ENCODE measurements at regions not wholly inside any gene's neighbourhood (a gene's known extent, or its start where the extent isn't known, plus 50 kb on each side); places are given as distances from the start of the nearest gene placed in this dataset.

DNA sequence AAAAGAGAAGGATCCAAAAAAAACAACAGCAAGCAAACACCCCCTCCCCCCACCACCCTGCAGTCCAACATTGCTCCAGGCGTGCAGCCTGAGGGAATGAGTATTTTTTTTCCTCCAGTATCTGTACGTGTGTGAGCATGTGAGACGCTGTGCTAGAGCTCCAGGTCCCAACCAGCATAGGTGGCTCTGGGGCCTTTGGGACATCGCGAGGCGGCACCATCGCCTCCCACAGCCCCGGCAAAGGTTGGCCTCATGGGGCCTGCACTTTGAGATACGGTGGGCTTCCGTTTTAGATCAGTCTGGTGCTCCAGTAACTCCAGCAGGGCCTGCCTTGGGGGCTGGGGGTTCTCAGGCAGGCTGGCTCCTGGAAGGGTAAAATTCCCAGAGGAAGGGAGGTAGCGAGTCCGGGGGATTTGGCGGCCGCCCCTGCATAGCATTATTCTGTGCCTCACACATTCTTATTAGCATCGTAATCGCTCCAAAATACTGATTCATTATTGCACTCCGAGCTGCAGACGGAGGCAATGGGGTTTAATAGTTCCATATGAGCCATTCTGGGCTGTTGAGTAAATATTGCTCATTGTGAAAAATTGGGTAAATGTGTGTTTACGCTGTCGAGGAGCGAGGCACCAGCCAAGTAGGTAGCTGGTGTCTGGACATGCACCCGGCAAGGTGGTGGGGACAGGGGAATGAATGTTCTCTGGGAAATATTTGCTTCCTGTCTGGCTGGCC, 143.1 kb upstream of the MYL2 start:
- intact Hi-C loops (cut with DNase I), result no loop called here
- Histone ChIP-seq H3K36me3 (no peaks in the 10 kb centered on the region), H3K4me1 (no peaks in the 10 kb centered on the region), H3K4me3 (no peak overlapping the region), H3K27me3 (peaks cover 0 to 3% (median 0%) of the 10 kb centered on the region in 3 donors), H3K9me3 (no peaks in the 10 kb centered on the region), H3K27ac (no peak overlapping the region)
- TF ChIP-seq EP300 (IDR thresholded peaks at IDR 0.05) (no peak), POLR2AphosphoS5 (IDR thresholded peaks at IDR 0.05) (no peak), POLR2A (IDR thresholded peaks at IDR 0.05) (no peak)
- TF ChIP-seq, protein P1, sequence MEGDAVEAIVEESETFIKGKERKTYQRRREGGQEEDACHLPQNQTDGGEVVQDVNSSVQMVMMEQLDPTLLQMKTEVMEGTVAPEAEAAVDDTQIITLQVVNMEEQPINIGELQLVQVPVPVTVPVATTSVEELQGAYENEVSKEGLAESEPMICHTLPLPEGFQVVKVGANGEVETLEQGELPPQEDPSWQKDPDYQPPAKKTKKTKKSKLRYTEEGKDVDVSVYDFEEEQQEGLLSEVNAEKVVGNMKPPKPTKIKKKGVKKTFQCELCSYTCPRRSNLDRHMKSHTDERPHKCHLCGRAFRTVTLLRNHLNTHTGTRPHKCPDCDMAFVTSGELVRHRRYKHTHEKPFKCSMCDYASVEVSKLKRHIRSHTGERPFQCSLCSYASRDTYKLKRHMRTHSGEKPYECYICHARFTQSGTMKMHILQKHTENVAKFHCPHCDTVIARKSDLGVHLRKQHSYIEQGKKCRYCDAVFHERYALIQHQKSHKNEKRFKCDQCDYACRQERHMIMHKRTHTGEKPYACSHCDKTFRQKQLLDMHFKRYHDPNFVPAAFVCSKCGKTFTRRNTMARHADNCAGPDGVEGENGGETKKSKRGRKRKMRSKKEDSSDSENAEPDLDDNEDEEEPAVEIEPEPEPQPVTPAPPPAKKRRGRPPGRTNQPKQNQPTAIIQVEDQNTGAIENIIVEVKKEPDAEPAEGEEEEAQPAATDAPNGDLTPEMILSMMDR (IDR thresholded peaks at IDR 0.05), result no peak
- no peak for DNase-seq
- 80 to 88% methylated on average over 22 of the region's 22 CpGs for WGBS, 2 donors

DNA sequence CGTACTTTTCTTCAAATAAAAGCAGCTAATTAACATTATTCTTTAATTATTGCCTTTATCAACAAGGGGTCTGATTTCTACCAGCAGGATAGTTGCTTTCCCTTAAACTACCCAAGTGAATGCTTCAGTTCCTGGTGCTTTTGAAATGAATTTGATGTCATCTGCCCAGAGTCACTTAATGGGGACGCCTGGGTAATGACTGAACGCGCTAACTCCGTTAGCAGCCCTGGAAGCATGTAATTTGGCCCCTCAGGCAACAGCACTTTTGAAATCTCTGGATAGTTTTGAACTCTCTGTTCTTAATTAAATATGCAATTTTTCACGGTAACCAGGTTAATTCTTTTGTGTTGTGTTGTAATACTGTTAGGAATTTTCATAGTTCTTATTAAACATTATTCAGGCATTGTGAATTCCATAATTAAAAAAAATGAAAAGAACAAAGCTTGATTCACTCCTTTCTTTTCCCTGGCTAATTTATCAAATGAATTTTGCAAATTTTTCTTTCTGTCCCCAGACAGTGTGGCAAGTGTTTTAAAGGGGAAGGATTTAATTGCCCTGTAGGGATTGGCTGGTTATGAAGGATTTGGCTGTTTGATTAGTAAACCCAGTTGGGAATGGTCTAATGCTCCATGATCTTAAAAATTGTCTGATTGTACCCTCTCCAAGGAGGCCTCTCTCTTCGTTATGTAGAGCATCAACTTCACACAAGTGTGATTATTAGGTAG, 137.5 kb upstream of the MYL2 start:
- no peak for TF ChIP-seq POLR2A (IDR thresholded peaks at IDR 0.05)
- TF ChIP-seq EP300 (IDR thresholded peaks at IDR 0.05), result no peak
- TF ChIP-seq, protein P1 (IDR thresholded peaks at IDR 0.05), result no peak
- no peak for TF ChIP-seq POLR2AphosphoS5 (IDR thresholded peaks at IDR 0.05)
- no peaks in the 10 kb centered on the region for H3K9me3 ChIP-seq
- H3K4me1 ChIP-seq, result no peaks in the 10 kb centered on the region
- no peak overlapping the region for H3K4me3 ChIP-seq
- H3K27ac ChIP-seq, result no peak overlapping the region
- intact Hi-C loops (cut with DNase I), result no loop called here
- H3K27me3 ChIP-seq, result peaks cover 0 to 3% (median 0%) of the 10 kb centered on the region in 3 donors
- H3K36me3 ChIP-seq, result no peaks in the 10 kb centered on the region
- WGBS, 2 donors, result 87 to 90% methylated on average over 7 of the region's 7 CpGs
- no peak for DNase-seq

DNA sequence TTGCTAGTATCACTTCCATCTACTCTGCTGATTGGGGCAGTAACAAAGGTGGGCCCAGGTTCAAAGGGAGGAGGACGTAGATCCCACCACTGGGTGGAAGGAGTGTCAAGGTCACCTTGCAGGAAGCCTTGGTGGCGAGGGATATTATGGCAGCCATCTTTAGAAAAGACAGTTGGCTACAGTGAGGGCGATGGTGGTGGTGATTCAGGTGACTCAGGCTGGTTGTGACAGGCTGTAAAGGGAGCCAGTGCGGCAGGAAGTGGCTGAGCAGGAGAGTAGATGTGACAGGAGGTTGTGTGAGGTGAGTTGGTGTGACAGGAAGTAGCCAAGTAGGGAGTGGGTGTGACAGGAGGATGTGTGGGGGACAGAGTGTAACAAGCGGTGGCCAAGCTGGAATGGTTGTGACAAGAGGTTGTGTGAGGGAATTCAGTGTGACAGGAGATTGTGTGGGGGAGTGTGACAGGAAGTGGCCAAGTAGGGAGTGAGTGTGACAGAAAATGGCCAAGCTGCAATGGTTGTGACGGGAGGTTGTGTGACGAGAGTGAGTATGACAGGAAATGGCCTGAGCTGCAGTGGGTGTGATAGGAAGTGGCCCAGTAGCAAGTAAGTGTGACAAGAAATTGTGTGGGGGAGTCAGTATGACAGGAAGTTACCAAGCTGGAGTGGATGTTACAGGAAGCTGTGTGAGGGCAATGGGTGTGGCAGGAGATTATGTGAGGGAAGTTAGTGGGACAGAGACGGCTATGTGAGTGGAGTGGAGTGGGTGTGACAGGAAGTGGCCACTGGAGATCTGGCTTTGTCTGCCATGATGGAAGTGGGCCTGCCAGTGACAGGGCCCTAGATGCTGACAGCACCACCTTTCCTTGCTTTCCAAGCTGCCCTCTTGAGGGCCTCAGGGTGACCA, 136.5 kb upstream of the MYL2 start:
- Histone ChIP-seq H3K27me3 (peaks cover 0 to 3% (median 0%) of the 10 kb centered on the region in 3 donors), H3K36me3 (no peaks in the 10 kb centered on the region), H3K27ac (no peak overlapping the region), H3K9me3 (no peaks in the 10 kb centered on the region), H3K4me1 (no peaks in the 10 kb centered on the region), H3K4me3 (no peak overlapping the region)
- 55 to 71% methylated on average over 8 of the region's 8 CpGs for WGBS, 2 donors
- TF ChIP-seq, protein P1 (IDR thresholded peaks at IDR 0.05), result no peak
- TF ChIP-seq EP300 (IDR thresholded peaks at IDR 0.05) (no peak), POLR2A (IDR thresholded peaks at IDR 0.05) (no peak), POLR2AphosphoS5 (IDR thresholded peaks at IDR 0.05) (no peak)
- DNase-seq, result peak; percentile 37
- intact Hi-C loops (cut with DNase I), result no loop called here

DNA sequence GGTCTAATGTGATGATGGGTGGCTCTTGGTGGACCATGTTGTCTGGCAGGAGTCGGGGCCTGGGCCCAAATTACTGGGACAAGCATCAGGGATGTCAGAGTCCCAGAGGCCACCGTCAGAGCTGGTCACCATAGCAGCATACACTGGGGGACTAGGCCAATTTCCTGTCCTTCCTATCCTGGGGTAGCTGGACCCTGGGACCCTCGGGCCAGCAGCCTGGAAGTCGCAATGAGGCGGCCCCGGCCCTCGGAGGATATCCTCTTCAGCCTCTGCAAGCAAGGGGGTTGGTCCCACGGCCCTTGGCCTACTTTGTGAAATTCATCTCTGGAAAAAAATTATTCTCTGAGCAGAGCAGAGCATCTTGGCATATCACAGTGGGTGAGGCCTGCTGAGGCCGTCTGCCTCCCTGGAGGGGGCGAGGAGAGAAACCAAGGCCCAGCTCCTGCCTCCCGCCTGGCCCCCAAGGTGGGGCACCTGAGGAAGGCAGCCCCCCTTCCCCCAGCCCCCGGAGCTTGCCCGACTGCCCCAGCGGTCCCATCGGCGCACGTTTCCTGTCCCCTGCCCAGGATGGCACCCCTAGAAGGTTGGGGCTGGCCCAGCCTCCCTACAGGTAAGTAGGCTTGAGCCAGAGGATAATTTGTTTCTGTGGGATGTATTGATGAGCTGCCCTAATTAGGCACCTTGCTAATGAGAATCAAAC, 135.0 kb upstream of the MYL2 start:
- H3K27ac ChIP-seq, result no peak overlapping the region
- intact Hi-C loops (cut with DNase I), result no loop called here
- peak; percentile 59 for DNase-seq
- TF ChIP-seq, protein P1 (IDR thresholded peaks at IDR 0.05), result no peak
- no peak for TF ChIP-seq POLR2AphosphoS5 (IDR thresholded peaks at IDR 0.05)
- TF ChIP-seq EP300 (IDR thresholded peaks at IDR 0.05), result no peak
- TF ChIP-seq POLR2A (IDR thresholded peaks at IDR 0.05), result no peak
- H3K4me1 ChIP-seq, result no peaks in the 10 kb centered on the region
- peaks cover 0 to 3% (median 0%) of the 10 kb centered on the region in 4 donors for H3K9me3 ChIP-seq
- 89 to 90% methylated on average over 17 of the region's 17 CpGs for WGBS, 2 donors
- H3K36me3 ChIP-seq, result no peaks in the 10 kb centered on the region
- H3K27me3 ChIP-seq, result peaks cover 0 to 3% (median 0%) of the 10 kb centered on the region in 3 donors
- H3K4me3 ChIP-seq, result no peak overlapping the region

Measured in sigmoid colon (tissue), 6 donors.